ENCODE measurements at regions not wholly inside any gene's neighbourhood (a gene's known extent, or its start where the extent isn't known, plus 50 kb on each side); places are given as distances from the start of the nearest gene placed in this dataset.
"Not testable (repeated sequence)": the region's sequence is repeated elsewhere in the genome, so short reads cannot be mapped to it uniquely, and the experiment has no call there.

DNA sequence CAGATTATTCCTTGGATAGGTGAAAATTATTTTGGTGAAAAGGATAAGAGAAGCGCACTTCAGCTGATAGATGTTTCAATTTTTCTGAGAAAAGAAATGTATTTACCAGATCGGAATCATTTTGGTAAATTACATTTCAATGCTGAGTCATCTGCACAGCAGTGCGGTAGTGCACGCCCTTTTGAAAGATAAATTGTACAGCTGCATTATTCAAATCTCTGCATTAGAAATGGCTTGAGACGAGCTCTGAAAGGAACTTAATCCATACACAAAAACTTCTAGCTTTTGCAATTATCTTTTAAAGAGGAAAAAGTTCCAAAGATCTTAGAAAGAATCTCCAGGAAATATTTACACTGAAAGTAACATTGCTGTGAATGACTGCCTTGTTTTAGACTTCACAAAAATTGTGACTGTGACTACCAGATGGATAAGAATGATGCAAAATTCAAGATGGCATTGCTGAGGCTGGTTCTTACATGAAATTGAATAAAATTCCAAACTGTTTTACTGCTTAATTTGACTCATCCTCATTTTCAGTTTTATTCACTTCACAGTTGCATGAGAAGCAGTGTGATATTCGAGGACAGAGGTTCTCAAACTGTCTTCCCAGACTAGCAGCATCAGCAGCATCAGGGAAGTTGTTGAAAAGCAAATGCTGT, 161.7 kb downstream of the RND3 start:
- H3K4me3 ChIP-seq (ENCODE audit: low read depth, low read length): no peak overlapping the region
- TF ChIP-seq, protein P1, sequence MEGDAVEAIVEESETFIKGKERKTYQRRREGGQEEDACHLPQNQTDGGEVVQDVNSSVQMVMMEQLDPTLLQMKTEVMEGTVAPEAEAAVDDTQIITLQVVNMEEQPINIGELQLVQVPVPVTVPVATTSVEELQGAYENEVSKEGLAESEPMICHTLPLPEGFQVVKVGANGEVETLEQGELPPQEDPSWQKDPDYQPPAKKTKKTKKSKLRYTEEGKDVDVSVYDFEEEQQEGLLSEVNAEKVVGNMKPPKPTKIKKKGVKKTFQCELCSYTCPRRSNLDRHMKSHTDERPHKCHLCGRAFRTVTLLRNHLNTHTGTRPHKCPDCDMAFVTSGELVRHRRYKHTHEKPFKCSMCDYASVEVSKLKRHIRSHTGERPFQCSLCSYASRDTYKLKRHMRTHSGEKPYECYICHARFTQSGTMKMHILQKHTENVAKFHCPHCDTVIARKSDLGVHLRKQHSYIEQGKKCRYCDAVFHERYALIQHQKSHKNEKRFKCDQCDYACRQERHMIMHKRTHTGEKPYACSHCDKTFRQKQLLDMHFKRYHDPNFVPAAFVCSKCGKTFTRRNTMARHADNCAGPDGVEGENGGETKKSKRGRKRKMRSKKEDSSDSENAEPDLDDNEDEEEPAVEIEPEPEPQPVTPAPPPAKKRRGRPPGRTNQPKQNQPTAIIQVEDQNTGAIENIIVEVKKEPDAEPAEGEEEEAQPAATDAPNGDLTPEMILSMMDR (IDR thresholded peaks at IDR 0.05; ENCODE audit: insufficient read depth, low read depth, low read length): no peak
- no peak for DNase-seq (ENCODE audit: low read depth)

DNA sequence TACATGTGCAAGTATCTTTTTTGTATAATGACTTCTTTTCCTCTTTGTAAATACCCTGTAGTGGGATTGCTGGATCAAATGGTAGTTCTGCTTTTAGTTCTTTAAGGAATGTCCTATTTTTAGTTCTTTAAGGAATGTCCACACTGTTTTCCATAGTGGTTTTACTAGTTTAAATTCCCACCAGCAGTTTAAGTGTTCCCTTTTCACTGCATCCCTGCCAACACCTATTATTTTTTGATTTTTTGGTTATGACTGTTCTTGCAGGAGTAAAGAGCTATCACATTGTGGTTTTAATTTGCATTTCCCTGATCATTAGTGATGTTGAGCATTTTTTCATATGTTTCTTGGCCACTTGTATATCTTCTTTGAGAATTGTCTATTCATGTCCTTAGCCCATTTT, 164.4 kb downstream of the RND3 start:
- not testable (repeated sequence) for DNase-seq (ENCODE audit: low read depth)

DNA sequence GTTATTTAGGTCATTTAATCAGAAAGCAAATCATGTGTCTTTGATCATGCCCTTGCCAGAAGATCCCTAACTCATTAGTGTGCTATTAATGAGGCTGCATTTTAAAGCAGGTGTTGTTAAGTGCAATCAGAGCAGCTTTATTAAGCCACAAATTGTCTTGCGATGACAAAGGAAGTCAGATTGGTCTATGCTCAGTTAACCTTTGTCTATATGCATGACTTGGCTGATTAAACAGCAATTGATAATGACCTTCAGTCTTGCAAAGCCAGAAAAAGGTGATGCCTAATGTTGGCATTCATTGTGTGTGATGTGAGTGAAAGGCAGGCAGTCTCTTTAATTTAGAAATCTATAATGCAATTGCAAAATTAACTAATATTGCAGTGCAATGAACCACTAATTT, 166.9 kb downstream of the RND3 start:
- H3K4me3 ChIP-seq (ENCODE audit: low read depth, low read length): no peak overlapping the region
- TF ChIP-seq, protein P1 (IDR thresholded peaks at IDR 0.05; ENCODE audit: insufficient read depth, low read depth, low read length): no peak
- DNase-seq (ENCODE audit: low read depth): no peak

More for the DNA sequence above, 164.4 kb downstream of the RND3 start:
- not testable (repeated sequence) for H3K4me3 ChIP-seq (ENCODE audit: low read depth, low read length)

DNA sequence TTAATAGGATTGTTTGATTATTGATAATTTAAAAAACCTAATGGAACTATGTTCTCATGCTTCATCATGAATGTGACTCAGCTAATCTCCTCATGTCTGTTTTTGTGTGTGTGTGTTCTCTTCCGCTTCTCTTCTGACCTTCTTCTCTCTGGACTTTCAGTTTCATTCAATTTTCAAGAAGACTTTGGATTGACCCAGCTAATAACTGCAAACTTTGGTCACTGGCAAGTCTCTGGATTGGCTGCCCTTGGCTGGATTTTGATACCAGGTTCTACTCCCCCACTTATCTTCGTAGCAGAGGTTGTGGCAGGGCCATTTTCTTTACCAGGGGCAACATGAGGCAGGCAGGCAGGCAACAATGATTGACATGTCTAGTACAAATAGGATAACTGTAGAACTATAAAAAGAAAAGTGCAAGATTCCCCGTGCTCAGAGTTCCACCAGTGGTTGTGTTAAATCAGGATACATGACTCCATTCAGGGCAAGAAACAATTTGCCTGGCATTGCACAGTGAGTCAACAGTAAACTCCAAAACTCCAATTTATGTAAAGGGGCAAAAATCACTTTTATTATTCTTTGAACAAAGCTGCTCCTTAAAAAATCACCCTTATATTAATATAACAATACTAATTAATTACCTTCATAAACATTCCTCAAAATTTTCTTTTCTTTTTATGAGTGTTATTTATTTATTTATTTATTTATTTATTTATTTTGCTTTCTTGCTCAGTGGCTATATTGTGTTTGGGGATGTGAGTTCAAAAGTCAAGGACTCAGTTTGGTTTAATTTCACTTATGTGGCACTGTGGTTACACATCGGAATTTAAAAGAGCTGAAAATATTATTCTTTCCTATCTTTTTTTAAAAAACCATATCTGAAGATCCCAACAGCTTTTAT, 167.6 kb downstream of the RND3 start:
- no peak overlapping the region for H3K4me3 ChIP-seq (ENCODE audit: low read depth, low read length)
- TF ChIP-seq, protein P1 (IDR thresholded peaks at IDR 0.05; ENCODE audit: insufficient read depth, low read depth, low read length): no peak
- DNase-seq (ENCODE audit: low read depth): no peak

DNA sequence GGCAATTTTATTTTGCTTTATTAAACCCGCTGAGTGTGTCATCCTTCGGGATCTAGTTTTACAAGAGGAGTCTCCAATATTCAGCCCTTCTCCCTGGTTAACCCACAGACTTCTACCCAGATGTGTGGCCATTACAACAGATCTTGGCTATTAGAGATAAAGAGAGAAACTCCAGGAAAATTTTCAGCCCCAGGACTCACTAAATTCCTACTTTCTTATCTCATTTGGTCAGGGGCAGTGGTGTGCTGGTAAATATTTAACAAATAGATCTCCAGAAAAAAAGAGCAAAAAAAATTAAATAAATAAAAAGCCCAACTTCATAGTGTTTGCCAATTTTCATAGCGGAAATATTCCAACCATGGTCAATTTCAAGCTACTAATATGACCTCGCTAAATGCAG, 168.4 kb downstream of the RND3 start:
- no peak overlapping the region for H3K4me3 ChIP-seq (ENCODE audit: low read depth, low read length)
- TF ChIP-seq, protein P1 (IDR thresholded peaks at IDR 0.05; ENCODE audit: insufficient read depth, low read depth, low read length): no peak
- no peak for DNase-seq (ENCODE audit: low read depth)

DNA sequence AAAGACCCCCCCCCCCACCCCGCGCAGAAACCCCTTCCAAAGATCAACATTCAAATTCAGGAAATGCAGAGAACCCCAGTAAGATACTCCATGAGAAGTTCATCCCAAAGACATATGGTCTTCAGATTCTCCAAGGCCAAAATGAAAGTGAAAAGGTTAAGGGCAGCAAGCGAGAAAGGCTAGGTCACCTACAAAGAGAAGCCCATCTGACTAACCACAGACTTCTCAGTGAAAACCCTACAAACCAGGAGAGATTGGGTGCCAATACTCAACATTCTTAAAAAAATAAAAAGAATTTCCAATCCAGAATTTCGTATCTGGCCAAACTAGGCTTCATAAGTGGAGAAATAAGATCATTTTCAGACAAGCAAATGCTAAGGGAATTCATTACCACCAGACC, 175.2 kb downstream of the RND3 start:
- no peak overlapping the region for H3K4me3 ChIP-seq (ENCODE audit: low read depth, low read length)
- TF ChIP-seq, protein P1 (IDR thresholded peaks at IDR 0.05; ENCODE audit: insufficient read depth, low read depth, low read length): no peak
- no peak for DNase-seq (ENCODE audit: low read depth)

DNA sequence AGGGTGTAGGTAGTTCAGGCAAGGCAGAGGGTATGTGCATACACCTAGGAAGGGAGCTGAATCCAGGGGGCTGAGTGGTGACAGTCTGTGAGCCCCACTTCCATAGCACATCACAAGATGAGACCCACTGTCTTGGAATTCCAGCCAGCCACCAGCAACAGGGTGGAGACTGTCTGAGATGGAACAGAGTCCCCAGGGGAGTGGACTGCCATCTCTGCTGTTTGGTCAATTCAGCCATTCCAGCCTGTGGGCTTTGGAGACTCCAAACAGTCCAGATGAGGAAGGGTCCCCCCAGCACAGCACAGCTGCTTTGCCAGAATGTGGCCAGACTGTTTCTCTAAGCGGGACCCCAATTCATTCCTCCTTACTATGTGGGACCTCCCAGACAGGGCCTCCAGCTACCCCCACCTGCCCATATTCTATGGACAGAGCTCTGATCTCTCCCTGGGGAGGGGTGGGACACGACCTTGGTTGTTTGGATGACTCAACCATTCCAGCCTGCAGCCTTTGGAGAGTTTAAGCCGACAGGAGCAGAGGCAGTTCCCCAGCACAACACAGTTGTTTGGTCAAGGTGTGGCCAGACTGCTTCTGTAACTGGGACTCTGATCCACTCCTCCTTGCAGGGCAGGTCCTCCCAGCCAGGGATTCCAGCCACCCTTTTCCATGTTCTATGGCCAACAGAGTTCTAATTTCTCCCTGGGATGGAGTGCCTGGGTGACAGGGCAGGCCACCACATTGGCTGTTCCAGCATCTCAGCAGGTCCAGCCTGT, 178.0 kb downstream of the RND3 start:
- DNase-seq (ENCODE audit: low read depth): no peak
- no peak overlapping the region for H3K4me3 ChIP-seq (ENCODE audit: low read depth, low read length)
- TF ChIP-seq, protein P1 (IDR thresholded peaks at IDR 0.05; ENCODE audit: insufficient read depth, low read depth, low read length): no peak
